Upper lobe of left lung (tissue), 6 donors: ENCODE measurements at regions not wholly inside any gene's neighbourhood (a gene's known extent, or its start where the extent isn't known, plus 50 kb on each side); places are given as distances from the start of the nearest gene placed in this dataset.
"Not testable (repeated sequence)": the region's sequence is repeated elsewhere in the genome, so short reads cannot be mapped to it uniquely, and the experiment has no call there.

Source experiments
- ATAC-seq, 2 donors: fragments of 200-7000 bp; cut with Tn5 transposase; one replicate each; pipeline ENCODE4 v1.9.1; 2022; ENCODE audit warnings: mild to moderate bottlenecking in 2 of 2, moderate library complexity in 2 of 2; ENCODE audit not compliant: low FRiP score in 2 of 2
- DNase-seq, 2 donors: peaks; one replicate each; pipeline ENCODE4 v3.0.0-alpha.2; 2019 to 2020
- H3K27ac ChIP-seq, 4 donors: fragments of 200-600 bp; sonication (generic); one replicate each; pipeline ENCODE4 v1.5.1; 2016 to 2019
- H3K27me3 ChIP-seq, 4 donors: fragments of 200-600 bp; sonication (generic); one replicate each; pipeline ENCODE4 v1.5.1; 2017 to 2019
- H3K36me3 ChIP-seq, 4 donors: fragments of 200-600 bp; sonication (generic); one replicate each; pipeline ENCODE4 v1.5.1; 2016 to 2019
- H3K4me1 ChIP-seq, 4 donors: fragments of 200-600 bp; sonication (generic); one replicate each; pipeline ENCODE4 v1.5.1; 2018 to 2019
- H3K4me3 ChIP-seq, 4 donors: fragments of 200-600 bp; sonication (generic); one replicate each; pipeline ENCODE4 v1.5.1; 2017 to 2019; ENCODE audit warnings: mild to moderate bottlenecking in 2 of 4, moderate library complexity in 1 of 4
- H3K9me3 ChIP-seq, 4 donors: fragments of 200-600 bp; sonication (generic); one replicate each; pipeline ENCODE4 v1.5.1; 2018 to 2019
- EP300 ChIP-seq, 4 donors: sonication (generic); formaldehyde crosslinking; IDR thresholded peaks; one replicate each; pipeline ENCODE4 v1.5.1; 2017; ENCODE audit warnings: antibody characterized with exemption in 4 of 4, control low read depth in 2 of 4
- POLR2A ChIP-seq, 4 donors: fragments of 450-650 bp; IDR thresholded peaks; one replicate each; pipeline ENCODE4 v1.5.1; 2016 to 2017; ENCODE audit warnings: antibody characterized with exemption in 4 of 4, mild to moderate bottlenecking in 2 of 4
- POLR2AphosphoS5 ChIP-seq, 2 donors: sonication (generic); formaldehyde crosslinking; IDR thresholded peaks; one replicate each; pipeline ENCODE4 v1.5.1; 2017; ENCODE audit warnings: antibody characterized with exemption in 2 of 2
- WGBS, 2 donors: methylation state at CpG; one replicate each; pipeline ENCODE4 v1.1.5; 2017 to 2018; 5-methylcytosine and 5-hydroxymethylcytosine counted together
- TF ChIP-seq, protein P1 (sequence below), 6 experiments: fragments of 450-650 bp in 4 of 6; fragments of 200-600 bp in 2 of 6; sonication (generic) in 2 of 6; IDR thresholded peaks; one replicate each; pipeline ENCODE4 v1.5.1; 2016 to 2019; ENCODE audit warnings: antibody characterized with exemption in 6 of 6
- donor health status: DM: no; HTN: no; CAD: no; lungs with moderate emphysema.
- donor health status: DM: no; HTN: yes; CAD: no; lungs with severe emphysema.

DNA sequence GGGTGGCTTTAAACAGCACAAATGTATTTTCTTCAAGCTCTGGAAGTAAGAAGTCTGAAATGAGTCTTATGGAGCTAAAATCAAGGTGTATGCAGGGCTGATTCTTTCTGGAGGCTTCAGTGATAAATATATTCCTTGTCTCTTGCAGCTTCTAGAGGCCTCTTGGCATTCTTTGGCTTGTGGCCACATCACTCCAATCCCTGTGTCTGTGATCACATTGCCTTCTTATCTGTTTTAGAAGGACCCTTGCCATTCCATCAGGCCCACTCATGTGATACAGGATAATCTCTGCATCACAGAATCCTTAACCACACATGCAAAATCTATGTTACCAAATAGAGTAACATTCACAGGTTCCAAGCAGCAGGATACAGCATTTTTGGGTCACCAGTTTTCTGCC is 917.8 kb upstream of the C9orf72 start:
- ATAC-seq: no peak
- Histone ChIP-seq H3K4me3 (no peak overlapping the region), H3K36me3 (no peaks in the 10 kb centered on the region), H3K9me3 (no peaks in the 10 kb centered on the region), H3K4me1 (no peaks in the 10 kb centered on the region), H3K27me3 (no peaks in the 10 kb centered on the region), H3K27ac (no peak overlapping the region)
- no peak for DNase-seq
- TF ChIP-seq POLR2AphosphoS5 (IDR thresholded peaks at IDR 0.05) (no peak), POLR2A (IDR thresholded peaks at IDR 0.05) (no peak), EP300 (IDR thresholded peaks at IDR 0.05) (no peak)
- TF ChIP-seq, protein P1, sequence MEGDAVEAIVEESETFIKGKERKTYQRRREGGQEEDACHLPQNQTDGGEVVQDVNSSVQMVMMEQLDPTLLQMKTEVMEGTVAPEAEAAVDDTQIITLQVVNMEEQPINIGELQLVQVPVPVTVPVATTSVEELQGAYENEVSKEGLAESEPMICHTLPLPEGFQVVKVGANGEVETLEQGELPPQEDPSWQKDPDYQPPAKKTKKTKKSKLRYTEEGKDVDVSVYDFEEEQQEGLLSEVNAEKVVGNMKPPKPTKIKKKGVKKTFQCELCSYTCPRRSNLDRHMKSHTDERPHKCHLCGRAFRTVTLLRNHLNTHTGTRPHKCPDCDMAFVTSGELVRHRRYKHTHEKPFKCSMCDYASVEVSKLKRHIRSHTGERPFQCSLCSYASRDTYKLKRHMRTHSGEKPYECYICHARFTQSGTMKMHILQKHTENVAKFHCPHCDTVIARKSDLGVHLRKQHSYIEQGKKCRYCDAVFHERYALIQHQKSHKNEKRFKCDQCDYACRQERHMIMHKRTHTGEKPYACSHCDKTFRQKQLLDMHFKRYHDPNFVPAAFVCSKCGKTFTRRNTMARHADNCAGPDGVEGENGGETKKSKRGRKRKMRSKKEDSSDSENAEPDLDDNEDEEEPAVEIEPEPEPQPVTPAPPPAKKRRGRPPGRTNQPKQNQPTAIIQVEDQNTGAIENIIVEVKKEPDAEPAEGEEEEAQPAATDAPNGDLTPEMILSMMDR (IDR thresholded peaks at IDR 0.05): no peak

DNA sequence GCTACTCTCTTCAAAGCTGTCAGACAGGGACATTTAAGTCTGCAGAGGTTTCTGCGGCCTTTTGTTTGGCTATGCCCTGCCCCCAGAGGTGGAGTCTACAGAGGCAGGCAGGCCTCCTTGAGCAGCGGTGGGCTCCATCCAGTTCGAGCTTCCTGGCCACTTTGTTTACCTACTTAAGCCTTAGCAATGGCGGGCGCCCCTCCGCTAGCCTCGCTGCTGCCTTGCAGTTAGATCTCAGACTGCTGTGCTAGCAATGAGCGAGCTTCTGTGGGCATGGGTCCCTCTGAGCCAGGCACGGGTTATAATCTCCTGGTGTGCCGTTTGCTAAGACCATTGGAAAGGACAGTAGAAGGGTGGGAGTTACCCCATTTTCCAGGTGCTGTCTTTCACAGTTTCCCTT is 924.9 kb upstream of the C9orf72 start:
- peak in 1 of 2 donors; percentile 44 for DNase-seq
- H3K27me3 ChIP-seq, H3K4me3 ChIP-seq, H3K9me3 ChIP-seq, H3K36me3 ChIP-seq, ATAC-seq, H3K27ac ChIP-seq, H3K4me1 ChIP-seq: not testable (repeated sequence)
- WGBS, 2 donors: 89% methylated on average over 8 to 10 of the region's 10 CpGs

DNA sequence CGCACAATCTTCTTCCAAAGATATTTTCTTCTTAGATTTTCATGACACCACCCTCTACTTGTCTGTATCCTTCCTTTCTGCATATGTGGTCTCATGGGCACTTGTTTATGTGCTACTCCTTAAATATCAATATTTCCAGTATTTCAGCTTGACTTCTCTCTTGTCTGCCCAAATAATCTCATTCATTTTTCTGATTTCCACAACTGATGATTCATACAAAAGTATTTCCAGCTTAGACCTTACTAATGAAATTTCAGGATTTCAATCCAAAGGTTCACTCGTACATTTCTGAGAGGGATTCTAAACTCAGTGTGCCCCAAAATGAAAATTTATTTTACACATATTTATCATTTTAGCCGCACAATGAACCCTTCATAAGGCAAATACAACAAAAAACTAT is 928.9 kb upstream of the C9orf72 start:
- TF ChIP-seq POLR2A (IDR thresholded peaks at IDR 0.05): no peak
- TF ChIP-seq, protein P1 (IDR thresholded peaks at IDR 0.05): no peak
- TF ChIP-seq POLR2AphosphoS5 (IDR thresholded peaks at IDR 0.05): no peak
- no peak for TF ChIP-seq EP300 (IDR thresholded peaks at IDR 0.05)
- Histone ChIP-seq H3K27ac (no peak overlapping the region), H3K27me3 (no peaks in the 10 kb centered on the region), H3K4me1 (no peaks in the 10 kb centered on the region), H3K4me3 (no peak overlapping the region), H3K36me3 (no peaks in the 10 kb centered on the region), H3K9me3 (peaks cover 0 to 9% (median 2%) of the 10 kb centered on the region in 4 donors)
- DNase-seq (no peak), ATAC-seq (no peak)
- WGBS, 2 donors: 80 to 83% methylated on average over 3 of the region's 3 CpGs

DNA sequence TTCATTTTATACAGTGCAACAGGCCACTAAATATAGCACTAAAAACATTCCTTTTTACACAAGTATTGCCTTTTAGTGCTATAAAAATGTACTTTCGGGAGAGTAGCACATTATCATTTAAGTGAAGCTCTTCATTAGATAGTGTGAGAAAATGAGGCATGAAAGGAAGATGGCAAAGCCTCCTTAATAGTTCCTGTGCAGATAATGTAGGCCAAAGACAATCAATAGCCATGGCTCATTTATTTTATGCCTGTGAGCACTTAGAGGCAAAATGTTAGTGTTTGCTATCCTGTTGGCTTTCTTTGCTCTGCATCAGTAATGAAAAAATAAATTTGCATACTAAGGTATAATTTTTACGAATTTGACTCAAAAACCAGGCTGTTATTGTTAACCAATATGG is 929.5 kb upstream of the C9orf72 start:
- no peak for DNase-seq
- no peak for ATAC-seq
- Histone ChIP-seq H3K36me3 (no peaks in the 10 kb centered on the region), H3K4me3 (no peak overlapping the region), H3K9me3 (peaks cover 0 to 8% (median 2%) of the 10 kb centered on the region in 4 donors), H3K27ac (no peak overlapping the region), H3K27me3 (no peaks in the 10 kb centered on the region), H3K4me1 (no peaks in the 10 kb centered on the region)
- no peak for TF ChIP-seq POLR2A (IDR thresholded peaks at IDR 0.05)
- TF ChIP-seq EP300 (IDR thresholded peaks at IDR 0.05): no peak
- TF ChIP-seq POLR2AphosphoS5 (IDR thresholded peaks at IDR 0.05): no peak
- TF ChIP-seq, protein P1 (IDR thresholded peaks at IDR 0.05): no peak
- 71 to 72% methylated on average over 2 of the region's 2 CpGs for WGBS, 2 donors

DNA sequence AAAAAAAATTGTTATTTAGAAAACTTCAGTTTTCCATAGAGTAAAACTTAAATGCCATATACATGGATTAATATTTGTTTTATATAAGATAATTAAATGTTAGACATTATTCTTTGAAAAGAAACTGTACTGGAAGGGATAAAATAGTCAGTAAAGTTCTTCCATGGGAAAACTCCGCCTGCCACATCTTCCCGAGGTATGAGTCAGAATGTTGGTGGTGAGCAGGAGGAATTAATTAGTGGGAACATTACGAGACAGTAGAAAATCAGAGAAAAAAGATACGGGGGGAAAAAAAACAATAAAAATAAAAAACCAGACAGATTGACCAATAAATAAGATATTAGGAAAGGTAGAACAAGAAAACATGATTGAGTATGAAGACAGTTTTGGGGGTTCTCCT is 930.3 kb upstream of the C9orf72 start:
- no peaks in the 10 kb centered on the region for H3K36me3 ChIP-seq
- no peaks in the 10 kb centered on the region for H3K4me1 ChIP-seq
- no peak overlapping the region for H3K27ac ChIP-seq
- H3K4me3 ChIP-seq: no peak overlapping the region
- no peaks in the 10 kb centered on the region for H3K27me3 ChIP-seq
- TF ChIP-seq, protein P1 (IDR thresholded peaks at IDR 0.05): no peak
- no peak for TF ChIP-seq POLR2AphosphoS5 (IDR thresholded peaks at IDR 0.05)
- no peak for TF ChIP-seq EP300 (IDR thresholded peaks at IDR 0.05)
- no peak for TF ChIP-seq POLR2A (IDR thresholded peaks at IDR 0.05)
- WGBS, 2 donors: 89 to 91% methylated on average over 4 of the region's 4 CpGs
- ATAC-seq (no peak), DNase-seq (no peak)
- no peaks in the 10 kb centered on the region for H3K9me3 ChIP-seq
